GM12878 (cell line): ENCODE measurements at regions not wholly inside any gene's neighbourhood (a gene's known extent, or its start where the extent isn't known, plus 50 kb on each side); places are given as distances from the start of the nearest gene placed in this dataset.

Experiments used
- ATAC-seq: fragments of 200-7000 bp; cut with Tn5 transposase; 3 replicates; pipeline ENCODE4 v1.9.1; 2020; ENCODE audit warnings: mild to moderate bottlenecking, moderate library complexity
- BruUV-seq: library from RNA; stranded (reverse); fragments of 400-500 nt; replicated peaks from 2 replicates; lab custom pipeline; 2021; lab: Mats Ljungman, UMichigan
- CTCF ChIA-PET: fragments of 300-600 bp; sonication (Branson Sonifier 250); formaldehyde crosslinking; extraction: SDS; loops from one replicate; lab custom pipeline; 2021; ENCODE audit warnings: inconsistent platforms; lab: Yijun Ruan, JAX
- POLR2A ChIA-PET: fragments of 350-600 bp; formaldehyde crosslinking; extraction: SDS; loops from one replicate; lab custom pipeline; 2021; ENCODE audit warnings: inconsistent platforms; lab: Charles Lee
- RAD21 ChIA-PET: fragments of 300-600 bp; sonication (Branson Sonifier 250); formaldehyde crosslinking; loops from one replicate; lab custom pipeline; 2023; ENCODE audit warnings: antibody characterized with exemption; ENCODE audit not compliant: unreplicated experiment; lab: Charles Lee
- SMC1A ChIA-PET: fragments of 300-600 bp; sonication (Branson Sonifier 250); formaldehyde crosslinking; loops from one replicate; lab custom pipeline; 2023; ENCODE audit not compliant: unreplicated experiment, uncharacterized antibody; lab: Charles Lee
- DNase-seq: peaks from one replicate; pipeline ENCODE4 v3.0.0-alpha.2; 2011; ENCODE audit warnings: low read depth, low spot score
- FAIRE-seq: peaks from 3 replicates; lab custom pipeline; 2011; peaks lifted over from hg19 to GRCh38; lab: Jason Lieb, UNC
- H2AFZ ChIP-seq: 2 replicates; pipeline ENCODE4 v1.6.0; 2011; ENCODE audit warnings: low read depth, low read length, control low read depth; ENCODE audit not compliant: control insufficient read depth
- H3K27ac ChIP-seq: 2 replicates; pipeline ENCODE4 v1.5.1; 2011; ENCODE audit warnings: control low read depth; ENCODE audit not compliant: control insufficient read depth, insufficient read depth
- H3K27me3 ChIP-seq, 2 experiments: replicated peaks in 1 of 2; 2 replicates each; pipeline versions ENCODE4 v1.6.0 to v1.6.1; 2011; ENCODE audit warnings: low read length in 1 of 2; ENCODE audit not compliant: control insufficient read depth in 2 of 2, insufficient read depth in 2 of 2
- H3K36me3 ChIP-seq, 2 experiments: 2 replicates each; pipeline ENCODE4 v1.5.1; 2011; ENCODE audit warnings: low read length in 1 of 2; ENCODE audit not compliant: control insufficient read depth in 2 of 2, insufficient read depth in 2 of 2
- H3K4me1 ChIP-seq: 2 replicates; pipeline ENCODE4 v1.6.1; 2011; ENCODE audit warnings: mild to moderate bottlenecking, low read length, moderate library complexity, mixed read lengths; ENCODE audit not compliant: control insufficient read depth, insufficient read depth
- H3K4me2 ChIP-seq: 2 replicates; pipeline ENCODE4 v1.6.0; 2011; ENCODE audit warnings: control low read depth; ENCODE audit not compliant: control insufficient read depth, insufficient read depth
- H3K4me3 ChIP-seq: fragments of 200-600 bp; sonication (generic); 2 replicates; pipeline ENCODE4 v1.5.1; 2016
- H3K79me2 ChIP-seq: 2 replicates; pipeline ENCODE4 v1.6.0; 2011; ENCODE audit warnings: low read length; ENCODE audit not compliant: control insufficient read depth, insufficient read depth
- H3K9ac ChIP-seq: 2 replicates; pipeline ENCODE4 v1.8.0; 2011; ENCODE audit warnings: low read length, control low read depth, mixed read lengths; ENCODE audit not compliant: control insufficient read depth, insufficient read depth
- H3K9me3 ChIP-seq: replicated peaks from 3 replicates; pipeline ENCODE4 v1.5.1; 2011; ENCODE audit warnings: mild to moderate bottlenecking, low read length; ENCODE audit not compliant: control insufficient read depth, insufficient read depth
- H4K20me1 ChIP-seq: 2 replicates; pipeline ENCODE4 v1.6.0; 2011; ENCODE audit not compliant: control insufficient read depth, insufficient read depth
- KDM1A ChIP-seq: fragments of 200-600 bp; sonication (generic); IDR thresholded peaks from 2 replicates; pipeline ENCODE4 v1.6.1; 2016; ENCODE audit warnings: borderline replicate concordance
- KLF5 ChIP-seq: fragments of 450-650 bp; IDR thresholded peaks from 2 replicates; pipeline ENCODE4 v1.6.1; 2014; ENCODE audit warnings: mild to moderate bottlenecking; ENCODE audit not compliant: partially characterized antibody
- NBN ChIP-seq: fragments of 450-650 bp; IDR thresholded peaks from 2 replicates; pipeline ENCODE4 v1.6.1; 2016
- SREBF2 ChIP-seq: IDR thresholded peaks from 2 replicates; pipeline ENCODE4 v1.6.1; 2012; ENCODE audit warnings: mild to moderate bottlenecking, low read length
- WRNIP1 ChIP-seq: IDR thresholded peaks from 2 replicates; pipeline ENCODE4 v1.6.1; 2011; ENCODE audit warnings: low read depth, low read length, improper control_type of control experiment, borderline replicate concordance
- ZNF24 ChIP-seq: fragments of 450-650 bp; IDR thresholded peaks from 2 replicates; pipeline ENCODE4 v1.6.1; 2017; ENCODE audit warnings: antibody characterized with exemption, mild to moderate bottlenecking
- WGBS: methylation state at CpG from one replicate; pipeline ENCODE4 v1.1.6; 2016; ENCODE audit warnings: low lambda C conversion rate; ENCODE audit not compliant: insufficient replicate concordance, insufficient coverage; ENCODE audit errors: missing lambda C conversion rate; 5-methylcytosine and 5-hydroxymethylcytosine counted together
- in situ Hi-C: fragments of 300-500 bp; cut with MboI; formaldehyde crosslinking; loops from 9 replicates; pipeline ENCODE4 v1.14.3; 2018; ENCODE audit warnings: mixed read lengths
- intact Hi-C: fragments of 100-400 bp; cut with micrococcal nuclease; formaldehyde crosslinking; loops from one replicate; pipeline ENCODE4 v1.14.2; 2022; ENCODE audit not compliant: unreplicated experiment
- TF ChIP-seq, protein P1 (sequence below): fragments of 450-650 bp; IDR thresholded peaks from 2 replicates; pipeline ENCODE4 v1.6.1; 2017; ENCODE audit warnings: mild to moderate bottlenecking, moderate library complexity
- TF ChIP-seq, protein P2 (sequence below): fragments of 450-650 bp; IDR thresholded peaks from 2 replicates; pipeline ENCODE4 v1.6.1; 2016; ENCODE audit warnings: mild to moderate bottlenecking
- TF ChIP-seq, protein P3 (sequence below): IDR thresholded peaks from 2 replicates; pipeline ENCODE4 v1.6.1; 2011; ENCODE audit warnings: low read depth, low read length, improper control_type of control experiment, borderline replicate concordance
- TF ChIP-seq, protein P4 (sequence below): IDR thresholded peaks from 2 replicates; pipeline ENCODE4 v1.6.1; 2012; ENCODE audit warnings: low read depth, low read length, improper control_type of control experiment

DNA sequence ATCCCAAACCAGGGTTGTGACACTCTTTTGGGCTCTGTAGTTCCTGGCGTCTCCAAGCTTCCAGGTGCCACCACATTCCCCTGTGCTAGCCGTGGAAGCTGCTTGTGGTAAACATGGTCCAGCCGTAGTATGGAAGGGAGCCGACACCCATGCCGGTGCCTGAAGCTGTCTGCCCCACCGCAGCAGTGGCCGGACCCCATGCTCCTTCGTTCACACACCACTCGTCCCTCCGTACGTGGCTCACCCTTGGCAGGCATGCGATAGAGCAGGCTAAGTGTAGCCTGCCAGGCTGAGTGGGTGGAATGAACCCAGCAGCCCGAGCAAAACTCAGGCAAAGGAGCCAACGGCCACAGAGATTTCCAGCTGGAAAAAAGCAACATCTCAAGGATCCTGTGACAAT lies 2030.4 kb downstream of the EFNA5 start:
- Histone ChIP-seq H4K20me1 (no peaks in the 10 kb centered on the region), H3K9ac (no peak overlapping the region), H3K9me3 (no peaks in the 10 kb centered on the region), H3K27ac (no peak overlapping the region), H3K79me2 (no peaks in the 10 kb centered on the region), H3K27me3 (no peaks in the 10 kb centered on the region), H3K4me3 (no peak overlapping the region), H2AFZ (no peak overlapping the region), H3K36me3 (no peaks in the 10 kb centered on the region), H3K4me1 (no peaks in the 10 kb centered on the region), H3K4me2 (no peak overlapping the region)
- ATAC-seq (no peak), FAIRE-seq (no peak), DNase-seq (no peak)
- intact Hi-C loops (no loop called here), in situ Hi-C loops (no loop called here)
- ChIA-PET POLR2A (no interaction called here), CTCF (no interaction called here), SMC1A (interaction anchor here (0.6 kb wide), 1 partner anchor 818 kb away, joined by 3 read pairs; no protein-coding TSS in a partner anchor), RAD21 (no interaction called here)
- no TSS peak for BruUV-seq
- TF ChIP-seq SREBF2 (no peak), NBN (no peak), KDM1A (no peak), WRNIP1 (no peak), KLF5 (no peak), ZNF24 (no peak)
- TF ChIP-seq, protein P1, sequence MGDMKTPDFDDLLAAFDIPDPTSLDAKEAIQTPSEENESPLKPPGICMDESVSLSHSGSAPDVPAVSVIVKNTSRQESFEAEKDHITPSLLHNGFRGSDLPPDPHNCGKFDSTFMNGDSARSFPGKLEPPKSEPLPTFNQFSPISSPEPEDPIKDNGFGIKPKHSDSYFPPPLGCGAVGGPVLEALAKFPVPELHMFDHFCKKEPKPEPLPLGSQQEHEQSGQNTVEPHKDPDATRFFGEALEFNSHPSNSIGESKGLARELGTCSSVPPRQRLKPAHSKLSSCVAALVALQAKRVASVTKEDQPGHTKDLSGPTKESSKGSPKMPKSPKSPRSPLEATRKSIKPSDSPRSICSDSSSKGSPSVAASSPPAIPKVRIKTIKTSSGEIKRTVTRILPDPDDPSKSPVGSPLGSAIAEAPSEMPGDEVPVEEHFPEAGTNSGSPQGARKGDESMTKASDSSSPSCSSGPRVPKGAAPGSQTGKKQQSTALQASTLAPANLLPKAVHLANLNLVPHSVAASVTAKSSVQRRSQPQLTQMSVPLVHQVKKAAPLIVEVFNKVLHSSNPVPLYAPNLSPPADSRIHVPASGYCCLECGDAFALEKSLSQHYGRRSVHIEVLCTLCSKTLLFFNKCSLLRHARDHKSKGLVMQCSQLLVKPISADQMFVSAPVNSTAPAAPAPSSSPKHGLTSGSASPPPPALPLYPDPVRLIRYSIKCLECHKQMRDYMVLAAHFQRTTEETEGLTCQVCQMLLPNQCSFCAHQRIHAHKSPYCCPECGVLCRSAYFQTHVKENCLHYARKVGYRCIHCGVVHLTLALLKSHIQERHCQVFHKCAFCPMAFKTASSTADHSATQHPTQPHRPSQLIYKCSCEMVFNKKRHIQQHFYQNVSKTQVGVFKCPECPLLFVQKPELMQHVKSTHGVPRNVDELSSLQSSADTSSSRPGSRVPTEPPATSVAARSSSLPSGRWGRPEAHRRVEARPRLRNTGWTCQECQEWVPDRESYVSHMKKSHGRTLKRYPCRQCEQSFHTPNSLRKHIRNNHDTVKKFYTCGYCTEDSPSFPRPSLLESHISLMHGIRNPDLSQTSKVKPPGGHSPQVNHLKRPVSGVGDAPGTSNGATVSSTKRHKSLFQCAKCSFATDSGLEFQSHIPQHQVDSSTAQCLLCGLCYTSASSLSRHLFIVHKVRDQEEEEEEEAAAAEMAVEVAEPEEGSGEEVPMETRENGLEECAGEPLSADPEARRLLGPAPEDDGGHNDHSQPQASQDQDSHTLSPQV: no peak
- TF ChIP-seq, protein P2, sequence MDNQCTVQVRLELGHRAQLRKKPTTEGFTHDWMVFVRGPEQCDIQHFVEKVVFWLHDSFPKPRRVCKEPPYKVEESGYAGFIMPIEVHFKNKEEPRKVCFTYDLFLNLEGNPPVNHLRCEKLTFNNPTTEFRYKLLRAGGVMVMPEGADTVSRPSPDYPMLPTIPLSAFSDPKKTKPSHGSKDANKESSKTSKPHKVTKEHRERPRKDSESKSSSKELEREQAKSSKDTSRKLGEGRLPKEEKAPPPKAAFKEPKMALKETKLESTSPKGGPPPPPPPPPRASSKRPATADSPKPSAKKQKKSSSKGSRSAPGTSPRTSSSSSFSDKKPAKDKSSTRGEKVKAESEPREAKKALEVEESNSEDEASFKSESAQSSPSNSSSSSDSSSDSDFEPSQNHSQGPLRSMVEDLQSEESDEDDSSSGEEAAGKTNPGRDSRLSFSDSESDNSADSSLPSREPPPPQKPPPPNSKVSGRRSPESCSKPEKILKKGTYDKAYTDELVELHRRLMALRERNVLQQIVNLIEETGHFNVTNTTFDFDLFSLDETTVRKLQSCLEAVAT: no peak
- TF ChIP-seq, protein P3, sequence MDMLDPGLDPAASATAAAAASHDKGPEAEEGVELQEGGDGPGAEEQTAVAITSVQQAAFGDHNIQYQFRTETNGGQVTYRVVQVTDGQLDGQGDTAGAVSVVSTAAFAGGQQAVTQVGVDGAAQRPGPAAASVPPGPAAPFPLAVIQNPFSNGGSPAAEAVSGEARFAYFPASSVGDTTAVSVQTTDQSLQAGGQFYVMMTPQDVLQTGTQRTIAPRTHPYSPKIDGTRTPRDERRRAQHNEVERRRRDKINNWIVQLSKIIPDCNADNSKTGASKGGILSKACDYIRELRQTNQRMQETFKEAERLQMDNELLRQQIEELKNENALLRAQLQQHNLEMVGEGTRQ: no peak
- TF ChIP-seq, protein P4, sequence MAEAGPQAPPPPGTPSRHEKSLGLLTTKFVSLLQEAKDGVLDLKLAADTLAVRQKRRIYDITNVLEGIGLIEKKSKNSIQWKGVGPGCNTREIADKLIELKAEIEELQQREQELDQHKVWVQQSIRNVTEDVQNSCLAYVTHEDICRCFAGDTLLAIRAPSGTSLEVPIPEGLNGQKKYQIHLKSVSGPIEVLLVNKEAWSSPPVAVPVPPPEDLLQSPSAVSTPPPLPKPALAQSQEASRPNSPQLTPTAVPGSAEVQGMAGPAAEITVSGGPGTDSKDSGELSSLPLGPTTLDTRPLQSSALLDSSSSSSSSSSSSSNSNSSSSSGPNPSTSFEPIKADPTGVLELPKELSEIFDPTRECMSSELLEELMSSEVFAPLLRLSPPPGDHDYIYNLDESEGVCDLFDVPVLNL: no peak
- WGBS: 51% methylated on average over 14 of the region's 14 CpGs
